Panc1 (cell line): ENCODE measurements at regions not wholly inside any gene's neighbourhood (a gene's known extent, or its start where the extent isn't known, plus 50 kb on each side); places are given as distances from the start of the nearest gene placed in this dataset.

Experiments
- CTCF ChIP-seq: fragments of 450-650 bp; IDR thresholded peaks from 2 replicates; pipeline ENCODE4 v1.5.1; 2017; ENCODE audit warnings: mild to moderate bottlenecking
- POLR2AphosphoS5 ChIP-seq: IDR thresholded peaks from 2 replicates; pipeline ENCODE4 v1.6.1; 2012; ENCODE audit warnings: mild to moderate bottlenecking, low read depth, low read length, moderate library complexity
- REST ChIP-seq, 2 experiments: IDR thresholded peaks; 2 replicates each; pipeline ENCODE4 v1.6.1; 2011 to 2012; ENCODE audit warnings: low read depth in 2 of 2, control low read depth in 1 of 2, low read length in 1 of 2, mild to moderate bottlenecking in 1 of 2, moderate library complexity in 1 of 2; ENCODE audit not compliant: insufficient read depth in 1 of 2
- SIN3A ChIP-seq: IDR thresholded peaks from 2 replicates; pipeline ENCODE4 v1.6.1; 2012; ENCODE audit warnings: low read depth, mild to moderate bottlenecking, low read length, moderate library complexity, borderline replicate concordance; ENCODE audit not compliant: insufficient read depth
- TCF7L2 ChIP-seq: IDR thresholded peaks from 2 replicates; pipeline ENCODE4 v1.6.1; 2011; ENCODE audit warnings: mild to moderate bottlenecking, low read depth, low read length, inconsistent platforms

- TF ChIP-seq CTCF (no peak), REST (IDR thresholded peaks at IDR 0.05; ENCODE audit: insufficient read depth in 1 of 2, low read depth in 2 of 2, low read length in 1 of 2) (no peak), SIN3A (no peak), POLR2AphosphoS5 (no peak), TCF7L2 (no peak)
Observed at GRCh38 chr4:124937993-124938392, 225.5 kb upstream of the ANKRD50 start.
